T-cell (primary cell): ENCODE measurements at regions not wholly inside any gene's neighbourhood (a gene's known extent, or its start where the extent isn't known, plus 50 kb on each side); places are given as distances from the start of the nearest gene placed in this dataset.

Source experiments
- ATAC-seq, 4 experiments: fragments of 200-7000 bp in 3 of 4; fragments of 150-1000 bp in 1 of 4; cut with Tn5 transposase; replicated peaks in 1 of 4; 1 replicate in 3 of 4; 2 replicates in 1 of 4; pipeline ENCODE4 v1.10.0; 2021; ENCODE audit warnings: moderate library complexity in 3 of 4, mild to moderate bottlenecking in 2 of 4, moderate number of reproducible peaks in 1 of 4
- CTCF ChIA-PET, 2 donors: fragments of 300-600 bp; sonication (Branson Sonifier 250); formaldehyde crosslinking; loops; one replicate each; lab custom pipeline; 2022; ENCODE audit warnings: antibody characterized with exemption in 2 of 2; lab: Charles Lee
- POLR2A ChIA-PET, 2 donors: fragments of 300-600 bp; sonication (Branson Sonifier 250); formaldehyde crosslinking; loops; one replicate each; lab custom pipeline; 2022; ENCODE audit warnings: antibody characterized with exemption in 2 of 2; lab: Charles Lee
- DNase-seq, 35 experiments: peaks; one replicate each; pipeline versions ENCODE4 v3.0.0 to v3.0.0-alpha.2; 2013 to 2023
- H3K27ac ChIP-seq: one replicate; pipeline ENCODE4 v1.5.1; 2013; ENCODE audit warnings: low read length
- H3K27me3 ChIP-seq, 2 experiments: replicated peaks in 1 of 2; 1 replicate in 1 of 2; 2 replicates in 1 of 2; pipeline versions ENCODE4 v1.6.1 to v1.7.0; 2013; ENCODE audit warnings: low read length in 1 of 2, mixed read lengths in 1 of 2; ENCODE audit not compliant: control insufficient read depth in 2 of 2, insufficient read depth in 2 of 2; ENCODE audit errors: extremely low read depth in 1 of 2
- H3K36me3 ChIP-seq, 2 donors: 1 replicate in 1 of 2; 2 replicates in 1 of 2; pipeline versions ENCODE4 v1.6.1 to v1.7.0; 2013; ENCODE audit warnings: low read length in 1 of 2; ENCODE audit not compliant: control insufficient read depth in 2 of 2, insufficient read depth in 1 of 2; ENCODE audit errors: extremely low read depth in 1 of 2
- H3K4me1 ChIP-seq, 2 experiments: 1 replicate in 1 of 2; 2 replicates in 1 of 2; pipeline versions ENCODE4 v1.6.1 to v1.7.0; 2013; ENCODE audit warnings: low read length in 2 of 2, mixed read lengths in 1 of 2; ENCODE audit not compliant: insufficient read depth in 2 of 2, control insufficient read depth in 1 of 2; ENCODE audit errors: extremely low read depth in 1 of 2
- H3K4me3 ChIP-seq, 2 donors: 1 replicate in 1 of 2; 2 replicates in 1 of 2; pipeline versions ENCODE4 v1.5.1 to v1.7.0; 2013; ENCODE audit warnings: mild to moderate bottlenecking in 2 of 2, low read length in 1 of 2, moderate library complexity in 1 of 2; ENCODE audit not compliant: control insufficient read depth in 1 of 2; ENCODE audit errors: extremely low read depth in 1 of 2
- H3K9me3 ChIP-seq: 2 replicates; pipeline ENCODE4 v1.7.0; 2013
- H3K27ac Mint-ChIP-seq, 2 donors: one replicate each; pipeline ENCODE4 v1.8.0; 2020 to 2021; ENCODE audit warnings: mild to moderate bottlenecking in 2 of 2, mixed read lengths in 2 of 2
- H3K27me3 Mint-ChIP-seq, 2 donors: one replicate each; pipeline ENCODE4 v1.8.0; 2021 to 2022; ENCODE audit warnings: mixed read lengths in 2 of 2
- H3K36me3 Mint-ChIP-seq: one replicate; pipeline ENCODE4 v1.8.0; 2021; ENCODE audit warnings: mixed read lengths
- H3K4me1 Mint-ChIP-seq, 3 donors: one replicate each; pipeline ENCODE4 v1.8.0; 2020 to 2022; ENCODE audit warnings: mixed read lengths in 3 of 3, mild to moderate bottlenecking in 1 of 3
- H3K4me3 Mint-ChIP-seq, 3 donors: one replicate each; pipeline ENCODE4 v1.8.0; 2020 to 2022; ENCODE audit warnings: mild to moderate bottlenecking in 3 of 3, mixed read lengths in 3 of 3, moderate library complexity in 3 of 3
- H3K9me3 Mint-ChIP-seq, 3 donors: one replicate each; pipeline ENCODE4 v1.8.0; 2020 to 2022; ENCODE audit warnings: mixed read lengths in 3 of 3
- WGBS: methylation state at CpG from one replicate; pipeline ENCODE4 v1.1.5; 2013; ENCODE audit warnings: missing lambda C conversion rate; ENCODE audit not compliant: insufficient coverage; 5-methylcytosine and 5-hydroxymethylcytosine counted together

DNA sequence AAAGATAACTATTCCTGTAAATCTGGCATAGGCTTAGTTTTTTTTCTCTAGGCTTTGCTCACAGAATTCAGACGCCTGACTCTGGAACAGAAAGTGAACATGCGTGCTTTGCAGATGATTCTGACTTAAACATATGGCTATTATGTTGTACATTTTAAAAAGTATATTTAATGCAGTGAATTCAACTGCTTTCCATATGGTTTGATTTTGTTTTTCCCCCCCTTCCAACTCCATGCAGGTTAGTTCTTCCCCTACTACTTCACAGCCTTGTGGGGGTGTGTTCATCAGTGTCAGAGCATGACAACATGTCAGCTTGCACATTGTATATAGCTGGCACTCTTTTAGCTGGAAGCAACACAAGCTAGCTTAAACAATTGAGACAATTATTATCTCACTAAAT, 226.8 kb downstream of the TMEM167A start:
- no CpG with 5 or more reads among the region's 2 CpGs for WGBS
- CTCF ChIA-PET = interaction anchor here in 1 of 2 donors (0.6 kb wide), 1 partner anchor 115 kb away, joined by 3 read pairs; no protein-coding TSS in a partner anchor
- Mint-ChIP-seq H3K27ac (no peak overlapping the region), H3K27me3 (peaks cover 0 to 3% of the 10 kb centered on the region in 2 donors), H3K36me3 (no peaks in the 10 kb centered on the region), H3K4me1 (no peaks in the 10 kb centered on the region), H3K9me3 (no peaks in the 10 kb centered on the region), H3K4me3 (no peak overlapping the region)
- H3K27ac ChIP-seq = no peak overlapping the region
- H3K36me3 ChIP-seq = no peaks in the 10 kb centered on the region
- POLR2A ChIA-PET = no interaction called here
- H3K4me1 ChIP-seq = no peaks in the 10 kb centered on the region
- H3K4me3 ChIP-seq = no peak overlapping the region
- ATAC-seq = no peak
- no peak for DNase-seq
- peaks cover 0 to 4% of the 10 kb centered on the region in 2 experiments for H3K27me3 ChIP-seq
- H3K9me3 ChIP-seq = no peaks in the 10 kb centered on the region

DNA sequence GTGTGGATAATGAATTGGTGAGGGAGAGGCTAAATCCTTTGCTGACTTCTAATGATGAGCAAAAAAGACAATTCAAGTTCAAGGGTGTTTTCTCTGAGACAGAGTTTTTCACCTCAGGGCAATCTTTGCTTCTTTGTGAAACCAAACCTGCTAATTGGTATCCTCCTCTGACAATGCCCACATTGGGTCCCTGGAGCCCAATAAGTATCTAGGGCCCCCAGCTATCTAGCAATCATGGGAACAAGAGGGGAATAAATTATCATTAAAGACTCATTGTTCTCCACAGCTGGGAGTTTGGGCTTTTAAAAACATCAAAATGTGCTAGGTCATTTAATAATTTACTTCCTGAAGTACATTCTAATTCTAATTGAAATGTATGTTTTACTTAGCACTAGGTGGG, 227.3 kb downstream of the TMEM167A start:
- Mint-ChIP-seq H3K4me1 (no peaks in the 10 kb centered on the region), H3K27ac (no peak overlapping the region), H3K36me3 (no peaks in the 10 kb centered on the region), H3K9me3 (no peaks in the 10 kb centered on the region), H3K4me3 (no peak overlapping the region), H3K27me3 (peaks cover 0 to 8% of the 10 kb centered on the region in 2 donors)
- POLR2A ChIA-PET = no interaction called here
- H3K4me3 ChIP-seq = no peak overlapping the region
- H3K4me1 ChIP-seq = no peaks in the 10 kb centered on the region
- CTCF ChIA-PET = no interaction called here
- no peaks in the 10 kb centered on the region for H3K9me3 ChIP-seq
- no peak overlapping the region for H3K27ac ChIP-seq
- DNase-seq (no peak), ATAC-seq (no peak)
- H3K27me3 ChIP-seq = peaks cover 0 to 4% of the 10 kb centered on the region in 2 experiments
- H3K36me3 ChIP-seq = no peaks in the 10 kb centered on the region

- POLR2A ChIA-PET = no interaction called here
- no peak overlapping the region for H3K4me3 Mint-ChIP-seq
- H3K9me3 Mint-ChIP-seq = no peaks in the 10 kb centered on the region
- Histone ChIP-seq H3K36me3 (no peaks in the 10 kb centered on the region), H3K9me3 (no peaks in the 10 kb centered on the region), H3K27me3 (peaks cover 0 to 4% of the 10 kb centered on the region in 2 experiments), H3K4me3 (no peak overlapping the region), H3K27ac (no peak overlapping the region), H3K4me1 (no peaks in the 10 kb centered on the region)
- peaks cover 0 to 10% of the 10 kb centered on the region in 2 donors for H3K27me3 Mint-ChIP-seq
- no peak for DNase-seq
- H3K36me3 Mint-ChIP-seq = no peaks in the 10 kb centered on the region
- WGBS = 85% methylated on average over 5 of the region's 5 CpGs
- H3K27ac Mint-ChIP-seq = no peak overlapping the region
- no peaks in the 10 kb centered on the region for H3K4me1 Mint-ChIP-seq
- ATAC-seq = no peak
- CTCF ChIA-PET = no interaction called here
Measured at GRCh38 chr5:82847562-82847961, 229.6 kb downstream of the TMEM167A start.

DNA sequence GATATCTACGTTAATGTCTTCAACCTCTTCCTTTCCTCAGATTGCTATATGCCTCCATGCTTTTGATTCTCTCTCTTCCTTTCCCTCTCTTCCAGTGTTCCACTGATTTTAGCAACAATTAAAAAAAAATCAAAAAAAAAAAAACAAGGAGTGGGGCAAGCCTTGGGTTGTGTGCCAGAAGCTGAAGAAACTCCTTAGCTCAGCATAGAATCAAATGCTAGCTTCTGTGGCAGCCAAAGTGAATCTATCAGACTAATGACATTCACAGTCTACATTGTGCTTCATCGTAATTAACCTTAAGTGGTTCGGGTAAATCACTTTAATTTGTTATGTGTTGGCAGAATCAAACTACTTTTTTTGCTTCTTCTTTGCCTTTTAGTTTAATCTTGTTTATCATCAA, 237.3 kb downstream of the TMEM167A start:
- Histone ChIP-seq H3K36me3 (no peaks in the 10 kb centered on the region), H3K27ac (no peak overlapping the region), H3K27me3 (no peaks in the 10 kb centered on the region), H3K9me3 (no peaks in the 10 kb centered on the region), H3K4me3 (no peak overlapping the region), H3K4me1 (no peaks in the 10 kb centered on the region)
- WGBS = no CpG with 5 or more reads among the region's 3 CpGs
- POLR2A ChIA-PET = no interaction called here
- H3K4me3 Mint-ChIP-seq = no peak overlapping the region
- peaks cover 0 to 6% of the 10 kb centered on the region in 2 donors for H3K27me3 Mint-ChIP-seq
- no peaks in the 10 kb centered on the region for H3K4me1 Mint-ChIP-seq
- H3K36me3 Mint-ChIP-seq = no peaks in the 10 kb centered on the region
- CTCF ChIA-PET = no interaction called here
- H3K9me3 Mint-ChIP-seq = peaks cover 0 to 12% (median 3%) of the 10 kb centered on the region in 3 donors
- H3K27ac Mint-ChIP-seq = no peak overlapping the region
- no peak for ATAC-seq
- DNase-seq = no peak

DNA sequence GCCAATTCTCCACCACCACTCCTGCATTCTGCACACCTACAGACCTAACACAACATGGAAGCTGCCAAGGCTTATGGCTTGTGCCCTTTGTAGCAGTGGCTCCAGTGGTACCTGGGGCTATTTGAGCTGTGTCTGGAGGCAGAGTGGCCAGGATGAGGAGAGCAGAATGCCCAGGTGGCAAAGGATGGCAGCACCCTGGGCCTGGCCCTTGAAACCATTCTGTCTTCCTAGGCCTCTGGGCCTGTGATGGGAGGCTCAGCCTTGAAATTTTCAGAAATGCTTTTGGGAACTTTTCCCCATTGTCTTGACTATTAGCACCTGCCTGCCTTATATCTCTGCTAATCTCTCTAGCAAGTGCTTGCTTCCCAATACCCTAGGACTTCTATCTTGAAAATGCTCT, 241.7 kb downstream of the TMEM167A start:
- H3K27me3 Mint-ChIP-seq = peaks cover 0 to 1% of the 10 kb centered on the region in 2 donors
- Histone ChIP-seq H3K36me3 (no peaks in the 10 kb centered on the region), H3K27me3 (no peaks in the 10 kb centered on the region), H3K27ac (no peak overlapping the region), H3K9me3 (no peaks in the 10 kb centered on the region), H3K4me1 (no peaks in the 10 kb centered on the region), H3K4me3 (no peak overlapping the region)
- H3K4me1 Mint-ChIP-seq = no peaks in the 10 kb centered on the region
- no peak overlapping the region for H3K27ac Mint-ChIP-seq
- H3K9me3 Mint-ChIP-seq = peaks cover 3 to 17% (median 6%) of the 10 kb centered on the region in 3 donors
- no peaks in the 10 kb centered on the region for H3K36me3 Mint-ChIP-seq
- CTCF ChIA-PET = no interaction called here
- POLR2A ChIA-PET = no interaction called here
- DNase-seq (no peak), ATAC-seq (no peak)
- H3K4me3 Mint-ChIP-seq = no peak overlapping the region

GRCh38 chr5:82834151-82834550, 243.0 kb downstream of the TMEM167A start:
- CTCF ChIA-PET = no interaction called here
- no peaks in the 10 kb centered on the region for H3K4me1 Mint-ChIP-seq
- H3K36me3 Mint-ChIP-seq = no peaks in the 10 kb centered on the region
- H3K9me3 Mint-ChIP-seq = peaks cover 3 to 17% (median 6%) of the 10 kb centered on the region in 3 donors
- peaks cover 0 to 1% of the 10 kb centered on the region in 2 donors for H3K27me3 Mint-ChIP-seq
- H3K27me3 ChIP-seq = no peaks in the 10 kb centered on the region
- no peaks in the 10 kb centered on the region for H3K4me1 ChIP-seq
- H3K9me3 ChIP-seq = no peaks in the 10 kb centered on the region
- H3K4me3 ChIP-seq = no peak overlapping the region
- no peak overlapping the region for H3K27ac Mint-ChIP-seq
- ATAC-seq (no peak), DNase-seq (no peak)
- no peak overlapping the region for H3K27ac ChIP-seq
- no peaks in the 10 kb centered on the region for H3K36me3 ChIP-seq
- H3K4me3 Mint-ChIP-seq = no peak overlapping the region
- POLR2A ChIA-PET = no interaction called here

- H3K36me3 ChIP-seq = no peaks in the 10 kb centered on the region
- ChIA-PET CTCF (interaction anchor here in 1 of 2 donors (0.7 kb wide), 1 partner anchor 322 kb away, joined by 3 read pairs; no protein-coding TSS in a partner anchor), POLR2A (no interaction called here)
- H3K27ac Mint-ChIP-seq = no peak overlapping the region
- H3K9me3 ChIP-seq = no peaks in the 10 kb centered on the region
- peaks cover 3 to 17% (median 6%) of the 10 kb centered on the region in 3 donors for H3K9me3 Mint-ChIP-seq
- no peak overlapping the region for H3K4me3 ChIP-seq
- H3K4me3 Mint-ChIP-seq = no peak overlapping the region
- H3K36me3 Mint-ChIP-seq = no peaks in the 10 kb centered on the region
- WGBS = 100% methylated on average over 1 of the region's 3 CpGs
- DNase-seq (no peak), ATAC-seq (no peak)
- no peaks in the 10 kb centered on the region for H3K4me1 Mint-ChIP-seq
- no peaks in the 10 kb centered on the region for H3K4me1 ChIP-seq
- peaks cover 0 to 1% of the 10 kb centered on the region in 2 donors for H3K27me3 Mint-ChIP-seq
- no peak overlapping the region for H3K27ac ChIP-seq
- no peaks in the 10 kb centered on the region for H3K27me3 ChIP-seq
Measured at GRCh38 chr5:82833277-82833676, 243.9 kb downstream of the TMEM167A start.
